Ishikawa (cell line): ENCODE measurements at regions not wholly inside any gene's neighbourhood (a gene's known extent, or its start where the extent isn't known, plus 50 kb on each side); places are given as distances from the start of the nearest gene placed in this dataset.
A peak's percentile ranks its signal among the peaks of the same experiment; 100 is the strongest.

Experiments used
- CEBPB ChIP-seq: IDR thresholded peaks from 2 replicates; pipeline ENCODE4 v1.6.1; 2012
- CREB1 ChIP-seq: IDR thresholded peaks from 2 replicates; pipeline ENCODE4 v1.6.1; 2012; ENCODE audit warnings: low read depth
- EGR1 ChIP-seq: IDR thresholded peaks from 2 replicates; pipeline ENCODE4 v1.6.1; 2012
- EP300 ChIP-seq: IDR thresholded peaks from 2 replicates; pipeline ENCODE4 v1.6.1; 2012; ENCODE audit warnings: borderline replicate concordance
- FOXM1 ChIP-seq: IDR thresholded peaks from 2 replicates; pipeline ENCODE4 v1.6.1; 2012; ENCODE audit warnings: low read depth, borderline replicate concordance
- NFIC ChIP-seq: IDR thresholded peaks from 2 replicates; pipeline ENCODE4 v1.6.1; 2012
- RAD21 ChIP-seq: IDR thresholded peaks from 2 replicates; pipeline ENCODE4 v1.6.1; 2012; ENCODE audit warnings: low read depth
- TAF1 ChIP-seq: IDR thresholded peaks from 2 replicates; pipeline ENCODE4 v1.6.1; 2012; ENCODE audit warnings: low read depth, mild to moderate bottlenecking
- TCF12 ChIP-seq: IDR thresholded peaks from 2 replicates; pipeline ENCODE4 v1.6.1; 2012; ENCODE audit warnings: low read depth
- TEAD4 ChIP-seq: IDR thresholded peaks from 2 replicates; pipeline ENCODE4 v1.6.1; 2012
- YY1 ChIP-seq: IDR thresholded peaks from 2 replicates; pipeline ENCODE4 v1.6.1; 2012; ENCODE audit warnings: low read depth
- ZBTB7A ChIP-seq: IDR thresholded peaks from 2 replicates; pipeline ENCODE4 v1.6.1; 2012; ENCODE audit warnings: low read depth
- TF ChIP-seq, protein P1 (sequence below): IDR thresholded peaks from 2 replicates; pipeline ENCODE4 v1.6.1; 2012
- TF ChIP-seq, protein P2 (sequence below): IDR thresholded peaks from 2 replicates; pipeline ENCODE4 v1.6.1; 2012; ENCODE audit warnings: low read depth, mild to moderate bottlenecking
- TF ChIP-seq, protein P3 (sequence below): IDR thresholded peaks from 2 replicates; pipeline ENCODE4 v1.6.1; 2012

DNA sequence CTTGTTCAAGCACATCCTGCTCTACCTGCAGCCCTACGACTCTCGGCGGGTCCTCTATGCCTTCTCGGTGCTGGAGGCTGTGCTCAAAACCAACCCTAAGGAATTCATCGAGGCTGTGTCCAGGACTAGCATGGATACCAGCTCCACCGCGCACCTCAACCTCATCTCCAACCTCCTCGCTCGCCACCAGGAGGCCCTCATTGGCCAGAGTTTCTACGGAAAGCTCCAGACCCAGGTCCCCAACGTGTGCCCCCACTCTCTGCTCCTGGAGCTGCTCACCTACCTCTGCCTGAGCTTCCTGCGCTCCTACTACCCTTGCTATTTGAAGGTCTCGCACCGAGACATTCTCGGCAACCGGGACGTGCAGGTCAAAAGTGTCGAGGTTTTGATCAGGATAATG lies 74.3 kb upstream of the MORC3 start:
- TF ChIP-seq FOXM1 (no peak), RAD21 (no peak), EP300 (no peak), TCF12 (no peak), YY1 (no peak), NFIC (no peak), TEAD4 (no peak), CREB1 (no peak), ZBTB7A (no peak)
- TF ChIP-seq, protein P1, sequence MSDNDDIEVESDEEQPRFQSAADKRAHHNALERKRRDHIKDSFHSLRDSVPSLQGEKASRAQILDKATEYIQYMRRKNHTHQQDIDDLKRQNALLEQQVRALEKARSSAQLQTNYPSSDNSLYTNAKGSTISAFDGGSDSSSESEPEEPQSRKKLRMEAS = no peak
- TF ChIP-seq, protein P2, sequence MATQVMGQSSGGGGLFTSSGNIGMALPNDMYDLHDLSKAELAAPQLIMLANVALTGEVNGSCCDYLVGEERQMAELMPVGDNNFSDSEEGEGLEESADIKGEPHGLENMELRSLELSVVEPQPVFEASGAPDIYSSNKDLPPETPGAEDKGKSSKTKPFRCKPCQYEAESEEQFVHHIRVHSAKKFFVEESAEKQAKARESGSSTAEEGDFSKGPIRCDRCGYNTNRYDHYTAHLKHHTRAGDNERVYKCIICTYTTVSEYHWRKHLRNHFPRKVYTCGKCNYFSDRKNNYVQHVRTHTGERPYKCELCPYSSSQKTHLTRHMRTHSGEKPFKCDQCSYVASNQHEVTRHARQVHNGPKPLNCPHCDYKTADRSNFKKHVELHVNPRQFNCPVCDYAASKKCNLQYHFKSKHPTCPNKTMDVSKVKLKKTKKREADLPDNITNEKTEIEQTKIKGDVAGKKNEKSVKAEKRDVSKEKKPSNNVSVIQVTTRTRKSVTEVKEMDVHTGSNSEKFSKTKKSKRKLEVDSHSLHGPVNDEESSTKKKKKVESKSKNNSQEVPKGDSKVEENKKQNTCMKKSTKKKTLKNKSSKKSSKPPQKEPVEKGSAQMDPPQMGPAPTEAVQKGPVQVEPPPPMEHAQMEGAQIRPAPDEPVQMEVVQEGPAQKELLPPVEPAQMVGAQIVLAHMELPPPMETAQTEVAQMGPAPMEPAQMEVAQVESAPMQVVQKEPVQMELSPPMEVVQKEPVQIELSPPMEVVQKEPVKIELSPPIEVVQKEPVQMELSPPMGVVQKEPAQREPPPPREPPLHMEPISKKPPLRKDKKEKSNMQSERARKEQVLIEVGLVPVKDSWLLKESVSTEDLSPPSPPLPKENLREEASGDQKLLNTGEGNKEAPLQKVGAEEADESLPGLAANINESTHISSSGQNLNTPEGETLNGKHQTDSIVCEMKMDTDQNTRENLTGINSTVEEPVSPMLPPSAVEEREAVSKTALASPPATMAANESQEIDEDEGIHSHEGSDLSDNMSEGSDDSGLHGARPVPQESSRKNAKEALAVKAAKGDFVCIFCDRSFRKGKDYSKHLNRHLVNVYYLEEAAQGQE = no peak

DNA sequence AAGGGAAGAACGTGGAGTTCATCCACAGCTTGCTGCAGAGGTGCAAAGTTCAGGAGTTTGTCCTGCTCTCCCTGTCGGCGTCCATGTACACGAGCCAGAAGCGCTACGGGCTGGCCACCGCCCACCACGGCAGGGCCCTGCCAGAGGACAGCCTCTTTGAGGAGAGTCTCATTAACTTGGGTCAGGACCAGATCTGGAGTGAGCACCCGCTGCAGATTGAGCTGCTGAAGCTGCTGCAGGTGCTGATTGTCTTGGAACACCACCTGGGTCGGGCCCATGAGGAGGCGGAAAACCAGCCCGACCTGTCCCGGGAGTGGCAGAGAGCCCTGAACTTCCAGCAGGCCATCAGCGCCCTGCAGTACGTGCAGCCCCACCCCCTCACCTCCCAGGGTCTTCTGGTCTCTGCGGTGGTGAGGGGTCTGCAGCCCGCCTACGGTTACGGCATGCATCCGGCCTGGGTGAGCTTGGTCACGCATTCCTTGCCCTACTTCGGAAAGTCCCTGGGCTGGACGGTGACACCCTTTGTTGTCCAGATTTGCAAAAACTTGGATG lies 73.8 kb upstream of the MORC3 start:
- no peak for TF ChIP-seq FOXM1
- TF ChIP-seq TCF12 = peak; percentile 29; the same call in 1 of the 2 replicates
- TF ChIP-seq EGR1 = peak; percentile 50; the same call in 1 of the 2 replicates
- TF ChIP-seq, protein P2 = no peak
- TF ChIP-seq EP300 = 0 out of 2 replicates have a peak, but pooled peaks have one; percentile 11
- TF ChIP-seq, protein P3, sequence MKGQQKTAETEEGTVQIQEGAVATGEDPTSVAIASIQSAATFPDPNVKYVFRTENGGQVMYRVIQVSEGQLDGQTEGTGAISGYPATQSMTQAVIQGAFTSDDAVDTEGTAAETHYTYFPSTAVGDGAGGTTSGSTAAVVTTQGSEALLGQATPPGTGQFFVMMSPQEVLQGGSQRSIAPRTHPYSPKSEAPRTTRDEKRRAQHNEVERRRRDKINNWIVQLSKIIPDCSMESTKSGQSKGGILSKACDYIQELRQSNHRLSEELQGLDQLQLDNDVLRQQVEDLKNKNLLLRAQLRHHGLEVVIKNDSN = no peak
- no peak for TF ChIP-seq CREB1
- TF ChIP-seq ZBTB7A = peak; percentile 61; the same call in 1 of the 2 replicates
- TF ChIP-seq, protein P1 = peak; percentile 52; the same call in 1 of the 2 replicates
- TF ChIP-seq NFIC = 0 out of 2 replicates have a peak, but pooled peaks have one; percentile 25

DNA sequence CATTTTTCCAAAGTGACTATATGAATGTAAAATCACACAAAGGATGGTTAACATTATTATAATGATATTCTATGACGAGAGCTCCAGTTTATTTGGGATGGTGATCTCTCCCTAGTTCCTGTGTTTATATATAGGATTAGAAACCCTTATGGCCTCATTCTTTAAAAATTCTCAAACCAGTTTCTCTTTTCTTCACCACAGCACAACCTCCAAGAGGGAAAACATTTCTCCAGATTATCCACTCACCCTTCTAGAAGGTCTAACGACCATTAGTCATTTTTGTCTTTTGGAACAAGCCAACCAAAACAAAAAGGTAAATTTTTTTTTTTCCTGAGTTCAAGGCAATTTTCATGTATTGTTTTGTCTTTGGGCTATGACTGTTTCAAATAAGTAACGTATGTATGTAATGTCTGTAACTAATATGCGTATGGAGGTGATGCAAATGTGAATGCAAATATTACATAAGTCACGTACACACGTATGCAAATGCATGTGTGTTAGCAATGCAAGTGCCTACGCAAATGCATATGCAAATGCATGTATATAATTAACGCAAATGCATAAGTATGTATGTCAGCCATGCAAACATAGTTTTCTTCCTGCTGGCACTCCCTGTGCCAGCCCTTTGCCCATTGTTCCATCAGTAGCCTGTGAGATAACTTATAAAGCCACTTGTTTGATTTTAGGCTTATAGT lies 72.5 kb upstream of the MORC3 start:
- TF ChIP-seq YY1 = no peak
- TF ChIP-seq, protein P3 = no peak
- TF ChIP-seq ZBTB7A = no peak
- no peak for TF ChIP-seq EGR1
- no peak for TF ChIP-seq CREB1
- TF ChIP-seq TEAD4 = no peak
- TF ChIP-seq FOXM1 = no peak
- TF ChIP-seq RAD21 = no peak
- TF ChIP-seq CEBPB = no peak
- TF ChIP-seq EP300 = no peak
- no peak for TF ChIP-seq TCF12
- TF ChIP-seq, protein P1 = no peak
- TF ChIP-seq TAF1 = no peak
- no peak for TF ChIP-seq NFIC
- TF ChIP-seq, protein P2 = no peak
